HEK293T (cell line): ENCODE measurements at regions not wholly inside any gene's neighbourhood (a gene's known extent, or its start where the extent isn't known, plus 50 kb on each side); places are given as distances from the start of the nearest gene placed in this dataset.

Experiments
- BHLHE40 ChIP-seq: fragments of 450-650 bp; IDR thresholded peaks from 2 replicates; pipeline ENCODE4 v1.6.1; 2016; ENCODE audit warnings: mild to moderate bottlenecking, moderate library complexity, borderline replicate concordance
- CTBP1 ChIP-seq: fragments of 450-650 bp; IDR thresholded peaks from 2 replicates; pipeline ENCODE4 v1.6.1; 2016; ENCODE audit warnings: borderline replicate concordance
- ELF4 ChIP-seq: fragments of 450-650 bp; IDR thresholded peaks from 2 replicates; pipeline ENCODE4 v1.6.1; 2017; ENCODE audit warnings: antibody characterized with exemption
- FOXA1 ChIP-seq: fragments of 450-650 bp; IDR thresholded peaks from 2 replicates; pipeline ENCODE4 v1.6.1; 2016; ENCODE audit warnings: mild to moderate bottlenecking
- FOXM1 ChIP-seq: fragments of 450-650 bp; IDR thresholded peaks from 2 replicates; pipeline ENCODE4 v1.6.1; 2017; ENCODE audit warnings: mild to moderate bottlenecking, borderline replicate concordance
- HDGF ChIP-seq: fragments of 450-650 bp; IDR thresholded peaks from 2 replicates; pipeline ENCODE4 v1.6.1; 2017; ENCODE audit warnings: antibody characterized with exemption, borderline replicate concordance
- L3MBTL2 ChIP-seq: fragments of 450-650 bp; conservative IDR thresholded peaks from 2 replicates; pipeline ENCODE4 v1.6.1; 2016; ENCODE audit warnings: mild to moderate bottlenecking
- LEF1 ChIP-seq: fragments of 450-650 bp; IDR thresholded peaks from 2 replicates; pipeline ENCODE4 v1.6.1; 2017; ENCODE audit warnings: mild to moderate bottlenecking, borderline replicate concordance
- NFRKB ChIP-seq: fragments of 450-650 bp; IDR thresholded peaks from 2 replicates; pipeline ENCODE4 v1.6.1; 2016; ENCODE audit warnings: mild to moderate bottlenecking, moderate library complexity
- SP1 ChIP-seq: fragments of 450-650 bp; IDR thresholded peaks from 2 replicates; pipeline ENCODE4 v1.6.1; 2017
- SUZ12 ChIP-seq: fragments of 450-650 bp; IDR thresholded peaks from 2 replicates; pipeline ENCODE4 v1.6.1; 2016; ENCODE audit warnings: mild to moderate bottlenecking
- TARDBP ChIP-seq: fragments of 450-650 bp; IDR thresholded peaks from 2 replicates; pipeline ENCODE4 v1.6.1; 2016
- ZNF384 ChIP-seq: fragments of 450-650 bp; IDR thresholded peaks from 2 replicates; pipeline ENCODE4 v1.6.1; 2016

GRCh38 chr1:57632401-57632800 lies 208.5 kb upstream of the DAB1 start:
- TF ChIP-seq BHLHE40 (no peak), ZNF384 (no peak), FOXM1 (no peak), SP1 (no peak), FOXA1 (no peak), SUZ12 (no peak), CTBP1 (no peak), L3MBTL2 (no peak), TARDBP (no peak), NFRKB (no peak), LEF1 (no peak), ELF4 (no peak), HDGF (no peak)
